CD14-positive monocyte (primary cell): ENCODE measurements at regions not wholly inside any gene's neighbourhood (a gene's known extent, or its start where the extent isn't known, plus 50 kb on each side); places are given as distances from the start of the nearest gene placed in this dataset.

Experiments
- DNase-seq, 3 donors: peaks; one replicate each; pipeline ENCODE4 v3.0.0-alpha.2; 2011 to 2022
- H2AFZ ChIP-seq: 2 replicates; pipeline ENCODE4 v1.6.0; 2012; ENCODE audit warnings: mild to moderate bottlenecking, low read depth, low read length, inconsistent platforms; ENCODE audit not compliant: insufficient read depth, poor library complexity, severe bottlenecking
- H3K27ac ChIP-seq, 2 donors: 1 replicate in 1 of 2; 2 replicates in 1 of 2; pipeline ENCODE4 v1.5.1; 2012 to 2013; ENCODE audit warnings: low read length in 2 of 2, control low read depth in 1 of 2, inconsistent platforms in 1 of 2, low read depth in 1 of 2, mild to moderate bottlenecking in 1 of 2
- H3K27me3 ChIP-seq, 2 donors: one replicate each; pipeline versions ENCODE4 v1.6.0 to v1.6.1; 2011 to 2013; ENCODE audit warnings: low read length in 2 of 2; ENCODE audit not compliant: control insufficient read depth in 2 of 2, insufficient read depth in 2 of 2
- H3K36me3 ChIP-seq, 2 donors: replicated peaks in 1 of 2; 1 replicate in 1 of 2; 2 replicates in 1 of 2; pipeline versions ENCODE4 v1.5.1 to v1.6.1; 2012 to 2013; ENCODE audit warnings: low read length in 2 of 2, control low read depth in 1 of 2, inconsistent platforms in 1 of 2, mild to moderate bottlenecking in 1 of 2; ENCODE audit not compliant: insufficient read depth in 2 of 2, control insufficient read depth in 1 of 2
- H3K4me1 ChIP-seq, 2 donors: 1 replicate in 1 of 2; 2 replicates in 1 of 2; pipeline versions ENCODE4 v1.5.1 to v1.6.1; 2012 to 2013; ENCODE audit warnings: low read length in 2 of 2, control low read depth in 1 of 2, inconsistent platforms in 1 of 2, mild to moderate bottlenecking in 1 of 2, moderate library complexity in 1 of 2; ENCODE audit not compliant: insufficient read depth in 2 of 2, control insufficient read depth in 1 of 2
- H3K4me2 ChIP-seq: replicated peaks from 2 replicates; pipeline ENCODE3; 2012; ENCODE audit warnings: low read length, moderate library complexity, mild to moderate bottlenecking; ENCODE audit not compliant: poor library complexity, severe bottlenecking; ENCODE audit errors: extremely low read depth
- H3K4me3 ChIP-seq, 3 experiments: fragments of 200-600 bp in 1 of 3; sonication (generic) in 1 of 3; replicated peaks in 1 of 3; 1 replicate in 2 of 3; 2 replicates in 1 of 3; pipeline ENCODE4 v1.5.1; 2011 to 2013; ENCODE audit warnings: low read length in 3 of 3, mild to moderate bottlenecking in 3 of 3, control low read depth in 2 of 3, low read depth in 2 of 3, inconsistent platforms in 1 of 3, moderate library complexity in 1 of 3
- H3K79me2 ChIP-seq: 2 replicates; pipeline ENCODE4 v1.6.0; 2012; ENCODE audit warnings: mild to moderate bottlenecking, control low read depth, inconsistent platforms, low read length, moderate library complexity; ENCODE audit not compliant: insufficient read depth
- H3K9ac ChIP-seq: 2 replicates; pipeline ENCODE4 v1.6.0; 2017; ENCODE audit warnings: low read length, mild to moderate bottlenecking; ENCODE audit not compliant: insufficient read depth, poor library complexity, severe bottlenecking
- H3K9me3 ChIP-seq, 2 donors: replicated peaks in 1 of 2; 1 replicate in 1 of 2; 2 replicates in 1 of 2; pipeline versions ENCODE4 v1.5.1 to v1.6.1; 2012 to 2013; ENCODE audit warnings: low read length in 2 of 2, control low read depth in 1 of 2; ENCODE audit not compliant: control insufficient read depth in 1 of 2, insufficient read depth in 1 of 2
- H4K20me1 ChIP-seq: 2 replicates; pipeline ENCODE4 v1.6.0; 2012; ENCODE audit warnings: mild to moderate bottlenecking, low read length, control low read depth, moderate library complexity; ENCODE audit not compliant: insufficient read depth
- H3K27ac Mint-ChIP-seq, 7 donors: one replicate each; pipeline ENCODE4 v1.8.0; 2020; ENCODE audit warnings: mild to moderate bottlenecking in 7 of 7, mixed read lengths in 7 of 7, moderate library complexity in 6 of 7, inconsistent platforms in 2 of 7
- H3K27me3 Mint-ChIP-seq, 3 donors: one replicate each; pipeline ENCODE4 v1.8.0; 2021 to 2022; ENCODE audit warnings: low read depth in 3 of 3, mild to moderate bottlenecking in 3 of 3, mixed read lengths in 3 of 3, moderate library complexity in 3 of 3, inconsistent platforms in 1 of 3
- H3K36me3 Mint-ChIP-seq, 2 donors: one replicate each; pipeline ENCODE4 v1.8.0; 2020; ENCODE audit warnings: mixed read lengths in 2 of 2, inconsistent platforms in 1 of 2, mild to moderate bottlenecking in 1 of 2
- H3K4me1 Mint-ChIP-seq: one replicate; pipeline ENCODE4 v1.8.0; 2020; ENCODE audit warnings: mild to moderate bottlenecking, mixed read lengths
- H3K4me3 Mint-ChIP-seq, 2 donors: one replicate each; pipeline ENCODE4 v1.8.0; 2020; ENCODE audit warnings: mild to moderate bottlenecking in 2 of 2, mixed read lengths in 2 of 2, moderate library complexity in 1 of 2
- H3K9me3 Mint-ChIP-seq, 7 donors: one replicate each; pipeline ENCODE4 v1.8.0; 2020 to 2022; ENCODE audit warnings: mixed read lengths in 7 of 7, mild to moderate bottlenecking in 6 of 7, moderate library complexity in 6 of 7, inconsistent platforms in 2 of 7
- CTCF ChIP-seq: fragments of 200-600 bp; IDR thresholded peaks from one replicate; pipeline ENCODE4 v1.8.0; 2022; ENCODE audit warnings: antibody characterized with exemption, mild to moderate bottlenecking
- WGBS: methylation state at CpG from one replicate; pipeline ENCODE4 v1.1.5; 2013; ENCODE audit warnings: missing lambda C conversion rate; ENCODE audit not compliant: insufficient coverage; 5-methylcytosine and 5-hydroxymethylcytosine counted together
- intact Hi-C, 2 donors: fragments of 100-400 bp; cut with micrococcal nuclease; formaldehyde crosslinking; loops; one replicate each; pipeline versions ENCODE4 v1.15.0 to v1.15.1; 2023

- Mint-ChIP-seq H3K4me1 (no peaks in the 10 kb centered on the region), H3K27ac (no peak overlapping the region), H3K4me3 (no peak overlapping the region), H3K36me3 (no peaks in the 10 kb centered on the region), H3K9me3 (peaks cover 14 to 35% (median 20%) of the 10 kb centered on the region in 7 donors), H3K27me3 (peaks cover 3 to 9% (median 4%) of the 10 kb centered on the region in 3 donors)
- 92% methylated on average over 11 of the region's 14 CpGs for WGBS
- H3K4me1 ChIP-seq: no peaks in the 10 kb centered on the region
- H2AFZ ChIP-seq: no peak overlapping the region
- H3K27ac ChIP-seq: no peak overlapping the region
- no peaks in the 10 kb centered on the region for H3K36me3 ChIP-seq
- DNase-seq: no peak
- no peaks in the 10 kb centered on the region for H3K79me2 ChIP-seq
- no peak for TF ChIP-seq CTCF
- intact Hi-C loops: no loop called here
- H3K9me3 ChIP-seq: peaks cover 8 to 21% of the 10 kb centered on the region in 2 donors
- no peak overlapping the region for H3K4me3 ChIP-seq
- H3K4me2 ChIP-seq: no peak overlapping the region
- no peaks in the 10 kb centered on the region for H3K27me3 ChIP-seq
- H4K20me1 ChIP-seq: no peaks in the 10 kb centered on the region
- no peak overlapping the region for H3K9ac ChIP-seq
Observed at GRCh38 chr15:100802421-100803170, 77.0 kb upstream of the ALDH1A3 start.

DNA sequence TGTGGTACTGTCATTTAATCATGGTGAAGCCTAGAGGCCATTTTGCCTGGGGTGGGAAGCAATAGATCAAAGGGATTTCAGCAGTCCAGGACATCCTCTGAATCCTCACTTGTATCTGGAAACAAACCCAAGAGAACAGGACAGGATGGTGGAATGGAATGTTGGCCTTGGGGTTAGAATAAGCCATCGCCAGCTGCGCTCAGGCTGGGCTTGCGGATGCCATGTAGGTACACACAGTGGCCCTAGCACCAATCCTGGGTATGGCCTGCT lies 76.5 kb upstream of the ALDH1A3 start:
- Mint-ChIP-seq H3K36me3 (no peaks in the 10 kb centered on the region), H3K27ac (no peak overlapping the region), H3K27me3 (peaks cover 3 to 9% (median 5%) of the 10 kb centered on the region in 3 donors), H3K9me3 (peaks cover 16 to 40% (median 25%) of the 10 kb centered on the region in 7 donors), H3K4me1 (no peaks in the 10 kb centered on the region), H3K4me3 (no peak overlapping the region)
- Histone ChIP-seq H3K4me3 (no peak overlapping the region), H4K20me1 (no peaks in the 10 kb centered on the region), H3K9ac (no peak overlapping the region), H3K79me2 (no peaks in the 10 kb centered on the region), H3K4me2 (no peak overlapping the region), H3K4me1 (no peaks in the 10 kb centered on the region), H3K9me3 (peaks cover 13 to 27% of the 10 kb centered on the region in 2 donors), H3K27me3 (no peaks in the 10 kb centered on the region), H2AFZ (no peak overlapping the region), H3K36me3 (no peaks in the 10 kb centered on the region), H3K27ac (no peak overlapping the region)
- no peak for TF ChIP-seq CTCF
- 93% methylated on average over 3 of the region's 3 CpGs for WGBS
- no peak for DNase-seq
- intact Hi-C loops: no loop called here
